ENCODE measurements at regions not wholly inside any gene's neighbourhood (a gene's known extent, or its start where the extent isn't known, plus 50 kb on each side); places are given as distances from the start of the nearest gene placed in this dataset.

DNA sequence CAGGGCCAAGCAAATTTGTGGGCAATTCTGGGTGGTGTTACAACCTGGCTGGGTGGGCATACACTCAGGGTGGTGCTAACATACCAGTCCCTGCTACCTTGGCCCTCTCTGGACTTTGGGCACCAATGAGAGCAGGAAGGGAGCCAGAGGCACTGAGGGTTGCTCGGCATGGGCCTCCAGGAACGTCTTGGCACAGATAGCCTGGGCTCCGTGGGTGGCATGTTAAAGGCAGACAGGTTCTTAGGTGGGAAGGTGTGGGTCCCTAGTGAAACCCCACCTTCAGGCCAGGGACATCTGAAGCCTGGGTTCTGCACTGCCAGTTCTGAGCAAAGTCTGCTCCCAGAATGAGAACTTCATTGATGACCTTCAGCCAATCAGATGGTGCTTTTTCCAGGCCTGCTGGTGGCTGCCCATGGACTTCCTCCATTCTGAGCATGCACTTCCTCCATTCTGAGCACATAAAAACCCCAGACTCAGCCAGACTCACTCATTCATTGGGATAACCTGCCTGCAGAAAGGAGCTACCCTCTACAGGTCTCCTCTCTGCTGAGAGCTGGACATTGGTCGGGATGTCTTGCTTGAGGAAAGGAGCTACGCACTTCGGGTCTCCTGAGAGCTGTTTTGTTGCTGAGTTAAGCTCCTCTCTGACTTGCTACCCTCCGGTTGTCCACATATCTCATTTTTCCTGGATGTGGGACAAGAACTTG is 2567.1 kb downstream of the PCDH9 start:
- peaks cover 11% of the 10 kb centered on the region; the same call in 1 of the 2 replicates for H3K9me3 ChIP-seq (ENCODE audit: control insufficient read depth, insufficient read depth, low read length)
- no peaks in the 10 kb centered on the region for H3K79me2 ChIP-seq (ENCODE audit: control insufficient read depth, low read length)
- no peaks in the 10 kb centered on the region for H3K27me3 ChIP-seq (ENCODE audit: control insufficient read depth, low read length)
- H3F3A ChIP-seq (ENCODE audit: control insufficient read depth, insufficient read depth), result no peaks in the 10 kb centered on the region
- no peaks in the 10 kb centered on the region for H3K9me2 ChIP-seq (replicated peaks; ENCODE audit: control insufficient read depth, low read length)
- no peak overlapping the region for H3K4me2 ChIP-seq (ENCODE audit: low read length)
- TF ChIP-seq EZH2phosphoT487 (IDR thresholded peaks at IDR 0.05; ENCODE audit: borderline replicate concordance, low read length), result no peak
- TF ChIP-seq, protein P1, sequence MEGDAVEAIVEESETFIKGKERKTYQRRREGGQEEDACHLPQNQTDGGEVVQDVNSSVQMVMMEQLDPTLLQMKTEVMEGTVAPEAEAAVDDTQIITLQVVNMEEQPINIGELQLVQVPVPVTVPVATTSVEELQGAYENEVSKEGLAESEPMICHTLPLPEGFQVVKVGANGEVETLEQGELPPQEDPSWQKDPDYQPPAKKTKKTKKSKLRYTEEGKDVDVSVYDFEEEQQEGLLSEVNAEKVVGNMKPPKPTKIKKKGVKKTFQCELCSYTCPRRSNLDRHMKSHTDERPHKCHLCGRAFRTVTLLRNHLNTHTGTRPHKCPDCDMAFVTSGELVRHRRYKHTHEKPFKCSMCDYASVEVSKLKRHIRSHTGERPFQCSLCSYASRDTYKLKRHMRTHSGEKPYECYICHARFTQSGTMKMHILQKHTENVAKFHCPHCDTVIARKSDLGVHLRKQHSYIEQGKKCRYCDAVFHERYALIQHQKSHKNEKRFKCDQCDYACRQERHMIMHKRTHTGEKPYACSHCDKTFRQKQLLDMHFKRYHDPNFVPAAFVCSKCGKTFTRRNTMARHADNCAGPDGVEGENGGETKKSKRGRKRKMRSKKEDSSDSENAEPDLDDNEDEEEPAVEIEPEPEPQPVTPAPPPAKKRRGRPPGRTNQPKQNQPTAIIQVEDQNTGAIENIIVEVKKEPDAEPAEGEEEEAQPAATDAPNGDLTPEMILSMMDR (IDR thresholded peaks at IDR 0.05; ENCODE audit: low read depth, low read length, poor library complexity, severe bottlenecking), result no peak
- H3K27ac ChIP-seq (ENCODE audit: low read depth, low read length), result no peak overlapping the region
- no peaks in the 10 kb centered on the region for H4K20me1 ChIP-seq (ENCODE audit: control insufficient read depth, insufficient read depth, low read depth, low read length)
- no peaks in the 10 kb centered on the region for H3K36me3 ChIP-seq (ENCODE audit: control insufficient read depth, low read length)
- H3K4me3 ChIP-seq (ENCODE audit: low read length), result no peak overlapping the region
- H3K4me1 ChIP-seq (ENCODE audit: control insufficient read depth, low read length), result no peaks in the 10 kb centered on the region

DNA sequence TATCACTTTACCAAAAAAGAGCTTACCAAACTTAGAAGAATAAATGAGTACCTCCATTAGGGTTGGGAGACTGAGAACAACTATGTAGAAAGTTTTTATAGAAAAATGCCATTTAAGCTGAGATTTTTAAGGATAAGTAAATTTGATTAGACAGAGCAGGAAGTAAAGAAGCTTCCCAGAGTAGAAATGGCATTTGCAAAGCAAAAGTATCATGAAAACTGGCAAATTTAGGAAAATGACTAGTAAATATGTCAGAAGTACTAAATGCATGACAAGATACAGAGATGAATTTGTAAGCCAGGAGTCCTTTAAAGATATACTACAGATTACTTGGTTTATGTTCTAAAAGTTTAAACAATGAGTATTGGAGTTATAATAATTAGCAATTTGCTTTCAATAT is 2581.8 kb downstream of the PCDH9 start:
- no peaks in the 10 kb centered on the region for H3K9me2 ChIP-seq (replicated peaks; ENCODE audit: control insufficient read depth, low read length)
- H3F3A ChIP-seq (ENCODE audit: control insufficient read depth, insufficient read depth), result no peaks in the 10 kb centered on the region
- H3K79me2 ChIP-seq (ENCODE audit: control insufficient read depth, low read length), result no peaks in the 10 kb centered on the region
- H3K4me3 ChIP-seq (ENCODE audit: low read length), result no peak overlapping the region
- no peak overlapping the region for H3K27ac ChIP-seq (ENCODE audit: low read depth, low read length)
- TF ChIP-seq EZH2phosphoT487 (IDR thresholded peaks at IDR 0.05; ENCODE audit: borderline replicate concordance, low read length), result no peak
- TF ChIP-seq, protein P1 (IDR thresholded peaks at IDR 0.05; ENCODE audit: low read depth, low read length, poor library complexity, severe bottlenecking), result no peak
- H4K20me1 ChIP-seq (ENCODE audit: control insufficient read depth, insufficient read depth, low read depth, low read length), result no peaks in the 10 kb centered on the region
- no peaks in the 10 kb centered on the region for H3K36me3 ChIP-seq (ENCODE audit: control insufficient read depth, low read length)
- no peak overlapping the region for H3K4me2 ChIP-seq (ENCODE audit: low read length)
- H3K9me3 ChIP-seq (ENCODE audit: control insufficient read depth, insufficient read depth, low read length), result no peaks in the 10 kb centered on the region
- H3K27me3 ChIP-seq (ENCODE audit: control insufficient read depth, low read length), result no peaks in the 10 kb centered on the region
- no peaks in the 10 kb centered on the region for H3K4me1 ChIP-seq (ENCODE audit: control insufficient read depth, low read length)

DNA sequence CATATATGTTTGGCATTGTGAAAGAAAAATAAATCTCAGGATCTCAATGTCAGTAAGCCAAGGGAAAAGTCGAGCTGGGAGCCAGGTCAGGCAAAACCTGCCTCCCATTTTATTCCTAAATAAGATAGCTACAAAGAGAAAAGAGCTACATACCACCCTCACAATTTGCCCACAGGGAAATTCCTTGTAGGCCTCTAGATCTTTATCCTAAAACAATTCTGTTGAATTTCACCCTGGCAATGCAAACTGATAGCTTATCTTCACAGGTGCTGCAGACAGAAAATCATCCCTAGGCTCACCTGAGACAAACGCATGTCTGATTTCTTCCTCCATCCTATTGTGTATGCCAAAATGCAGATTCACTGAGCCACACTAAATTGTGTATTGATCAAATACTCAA is 2587.1 kb downstream of the PCDH9 start:
- no peak for TF ChIP-seq EZH2phosphoT487 (IDR thresholded peaks at IDR 0.05; ENCODE audit: borderline replicate concordance, low read length)
- TF ChIP-seq, protein P1 (IDR thresholded peaks at IDR 0.05; ENCODE audit: low read depth, low read length, poor library complexity, severe bottlenecking), result no peak
- Histone ChIP-seq H3F3A (ENCODE audit: control insufficient read depth, insufficient read depth) (no peaks in the 10 kb centered on the region), H3K79me2 (ENCODE audit: control insufficient read depth, low read length) (no peaks in the 10 kb centered on the region), H4K20me1 (ENCODE audit: control insufficient read depth, insufficient read depth, low read depth, low read length) (no peaks in the 10 kb centered on the region), H3K4me2 (ENCODE audit: low read length) (no peak overlapping the region), H3K27ac (ENCODE audit: low read depth, low read length) (no peak overlapping the region), H3K27me3 (ENCODE audit: control insufficient read depth, low read length) (no peaks in the 10 kb centered on the region), H3K9me2 (replicated peaks; ENCODE audit: control insufficient read depth, low read length) (no peaks in the 10 kb centered on the region), H3K9me3 (ENCODE audit: control insufficient read depth, insufficient read depth, low read length) (no peaks in the 10 kb centered on the region), H3K4me3 (ENCODE audit: low read length) (no peak overlapping the region), H3K4me1 (ENCODE audit: control insufficient read depth, low read length) (no peaks in the 10 kb centered on the region), H3K36me3 (ENCODE audit: control insufficient read depth, low read length) (no peaks in the 10 kb centered on the region)
